ENCODE measurements at regions not wholly inside any gene's neighbourhood (a gene's known extent, or its start where the extent isn't known, plus 50 kb on each side); places are given as distances from the start of the nearest gene placed in this dataset.

- no peak for TF ChIP-seq RAD21 (IDR thresholded peaks at IDR 0.05 in 1 of 2, conservative IDR thresholded peaks at IDR 0.05 in 1 of 2; ENCODE audit: low read depth in 2 of 2, low read length in 2 of 2)
- no peak for TF ChIP-seq JUN (IDR thresholded peaks at IDR 0.05; ENCODE audit: low read depth, low read length)
- no peak for TF ChIP-seq RFX5 (IDR thresholded peaks at IDR 0.05; ENCODE audit: borderline replicate concordance, low read depth, low read length)
- TF ChIP-seq CTCF (IDR thresholded peaks at IDR 0.05; ENCODE audit: control extremely low read depth in 1 of 3, insufficient read depth in 1 of 3, low read depth in 1 of 3, low read length in 3 of 3), result no peak
- TF ChIP-seq EZH2 (IDR thresholded peaks at IDR 0.05; ENCODE audit: low read depth, low read length, severe bottlenecking), result no peak
- no peak for TF ChIP-seq USF2 (IDR thresholded peaks at IDR 0.05; ENCODE audit: low read length)
- no peak for TF ChIP-seq POLR2AphosphoS5 (IDR thresholded peaks at IDR 0.05; ENCODE audit: low read depth, low read length)
- TF ChIP-seq POLR2A (IDR thresholded peaks at IDR 0.05; ENCODE audit: control extremely low read depth in 1 of 2, low read depth in 2 of 2, low read length in 2 of 2), result no peak
- no peak for TF ChIP-seq EP300 (IDR thresholded peaks at IDR 0.05; ENCODE audit: borderline replicate concordance in 1 of 2, low read depth in 2 of 2, low read length in 2 of 2)
- no peak for TF ChIP-seq TBP (IDR thresholded peaks at IDR 0.05; ENCODE audit: low read depth, low read length)
- TF ChIP-seq HDAC6 (IDR thresholded peaks at IDR 0.05; ENCODE audit: low read depth, low read length), result no peak
- TF ChIP-seq, protein P1, sequence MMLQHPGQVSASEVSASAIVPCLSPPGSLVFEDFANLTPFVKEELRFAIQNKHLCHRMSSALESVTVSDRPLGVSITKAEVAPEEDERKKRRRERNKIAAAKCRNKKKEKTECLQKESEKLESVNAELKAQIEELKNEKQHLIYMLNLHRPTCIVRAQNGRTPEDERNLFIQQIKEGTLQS (IDR thresholded peaks at IDR 0.05; ENCODE audit: insufficient read depth, low read depth, low read length), result no peak
Measured at GRCh38 chr5:12294151-12294550, 389.9 kb upstream of the CTNND2 start.

Measured in H1 (cell line).